ENCODE measurements at regions not wholly inside any gene's neighbourhood (a gene's known extent, or its start where the extent isn't known, plus 50 kb on each side); places are given as distances from the start of the nearest gene placed in this dataset.

DNA sequence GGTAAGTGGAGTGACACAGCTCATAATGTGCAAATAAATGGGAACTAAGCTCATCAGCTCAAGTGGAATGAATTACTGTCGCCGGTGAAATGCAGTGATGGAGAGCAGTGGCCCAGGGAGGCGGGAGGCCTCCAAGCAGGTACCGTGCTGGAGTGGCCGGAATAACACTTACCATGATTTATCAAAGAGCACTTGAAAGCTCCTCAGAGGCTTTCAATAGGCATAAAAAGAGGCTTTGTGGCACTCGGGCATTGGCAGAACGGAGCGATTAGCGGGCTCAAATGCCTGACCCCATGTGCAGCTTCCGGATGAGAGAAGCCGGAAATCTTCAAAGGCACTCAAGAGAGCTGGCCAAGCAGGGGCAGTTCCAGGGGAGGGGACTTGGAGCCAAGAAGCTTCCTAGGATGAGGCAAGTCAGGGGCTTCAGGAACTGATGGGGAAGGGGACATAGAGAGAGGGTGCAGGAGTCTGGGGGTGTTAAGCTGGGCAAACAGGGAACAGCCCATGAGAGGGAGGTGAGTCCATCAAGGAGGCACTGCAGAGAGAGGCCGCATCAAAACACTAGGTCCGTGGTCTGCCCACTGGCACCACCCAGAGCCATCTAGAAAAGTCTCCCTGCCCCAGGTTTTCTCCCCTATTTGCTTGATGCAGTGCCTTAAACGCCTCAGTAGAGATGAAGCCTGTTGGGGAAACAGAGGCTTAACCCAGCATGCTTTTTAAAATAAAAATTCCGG is 144.0 kb upstream of the IRX6 start:
- TF ChIP-seq, protein P1, sequence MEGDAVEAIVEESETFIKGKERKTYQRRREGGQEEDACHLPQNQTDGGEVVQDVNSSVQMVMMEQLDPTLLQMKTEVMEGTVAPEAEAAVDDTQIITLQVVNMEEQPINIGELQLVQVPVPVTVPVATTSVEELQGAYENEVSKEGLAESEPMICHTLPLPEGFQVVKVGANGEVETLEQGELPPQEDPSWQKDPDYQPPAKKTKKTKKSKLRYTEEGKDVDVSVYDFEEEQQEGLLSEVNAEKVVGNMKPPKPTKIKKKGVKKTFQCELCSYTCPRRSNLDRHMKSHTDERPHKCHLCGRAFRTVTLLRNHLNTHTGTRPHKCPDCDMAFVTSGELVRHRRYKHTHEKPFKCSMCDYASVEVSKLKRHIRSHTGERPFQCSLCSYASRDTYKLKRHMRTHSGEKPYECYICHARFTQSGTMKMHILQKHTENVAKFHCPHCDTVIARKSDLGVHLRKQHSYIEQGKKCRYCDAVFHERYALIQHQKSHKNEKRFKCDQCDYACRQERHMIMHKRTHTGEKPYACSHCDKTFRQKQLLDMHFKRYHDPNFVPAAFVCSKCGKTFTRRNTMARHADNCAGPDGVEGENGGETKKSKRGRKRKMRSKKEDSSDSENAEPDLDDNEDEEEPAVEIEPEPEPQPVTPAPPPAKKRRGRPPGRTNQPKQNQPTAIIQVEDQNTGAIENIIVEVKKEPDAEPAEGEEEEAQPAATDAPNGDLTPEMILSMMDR (IDR thresholded peaks at IDR 0.05), result no peak
- TF ChIP-seq POLR2AphosphoS5 (IDR thresholded peaks at IDR 0.05) (no peak), POLR2A (IDR thresholded peaks at IDR 0.05) (no peak)
